ENCODE measurements at regions not wholly inside any gene's neighbourhood (a gene's known extent, or its start where the extent isn't known, plus 50 kb on each side); places are given as distances from the start of the nearest gene placed in this dataset.

- Mint-ChIP-seq H3K4me1 (ENCODE audit: low read depth) (no peaks in the 10 kb centered on the region), H3K9me3 (ENCODE audit: insufficient read depth) (no peaks in the 10 kb centered on the region), H3K4me3 (no peak overlapping the region), H3K27ac (no peak overlapping the region), H3K36me3 (ENCODE audit: low read depth) (no peaks in the 10 kb centered on the region), H3K27me3 (ENCODE audit: low read depth) (no peaks in the 10 kb centered on the region)
- ChIA-PET CTCF (no interaction called here), POLR2A (no interaction called here)
- ATAC-seq (no peak), DNase-seq (no peak)
Measured at GRCh38 chr14:97578982-97579548, 781.9 kb downstream of the VRK1 start.

- no peak for ATAC-seq
- Mint-ChIP-seq H3K4me3 (no peak overlapping the region), H3K27me3 (ENCODE audit: low read depth) (no peaks in the 10 kb centered on the region), H3K9me3 (ENCODE audit: insufficient read depth) (no peaks in the 10 kb centered on the region), H3K36me3 (ENCODE audit: low read depth) (no peaks in the 10 kb centered on the region), H3K27ac (no peak overlapping the region), H3K4me1 (ENCODE audit: low read depth) (no peaks in the 10 kb centered on the region)
- CTCF ChIA-PET: no interaction called here
- no peak for DNase-seq
- POLR2A ChIA-PET: no interaction called here
Measured at GRCh38 chr14:97581016-97581415, 783.8 kb downstream of the VRK1 start.

GRCh38 chr14:97582022-97582421 lies 784.8 kb downstream of the VRK1 start:
- no peaks in the 10 kb centered on the region for H3K36me3 Mint-ChIP-seq (ENCODE audit: low read depth)
- no peaks in the 10 kb centered on the region for H3K4me1 Mint-ChIP-seq (ENCODE audit: low read depth)
- no peaks in the 10 kb centered on the region for H3K9me3 Mint-ChIP-seq (ENCODE audit: insufficient read depth)
- POLR2A ChIA-PET: no interaction called here
- H3K27ac Mint-ChIP-seq: no peak overlapping the region
- CTCF ChIA-PET: no interaction called here
- no peaks in the 10 kb centered on the region for H3K27me3 Mint-ChIP-seq (ENCODE audit: low read depth)
- H3K4me3 Mint-ChIP-seq: no peak overlapping the region
- no peak for DNase-seq
- no peak for ATAC-seq

- CTCF ChIA-PET: interaction anchor here (1.5 kb wide), 1 partner anchor 14 kb away, joined by 3 read pairs; no protein-coding TSS in a partner anchor
- ATAC-seq: no peak
- H3K36me3 Mint-ChIP-seq (ENCODE audit: low read depth): peaks cover 3% of the 10 kb centered on the region
- H3K4me1 Mint-ChIP-seq (ENCODE audit: low read depth): peaks cover 13% of the 10 kb centered on the region
- no peaks in the 10 kb centered on the region for H3K9me3 Mint-ChIP-seq (ENCODE audit: insufficient read depth)
- no peak overlapping the region for H3K27ac Mint-ChIP-seq
- H3K27me3 Mint-ChIP-seq (ENCODE audit: low read depth): no peaks in the 10 kb centered on the region
- POLR2A ChIA-PET: interaction anchor here (1.2 kb wide), 1 partner anchor 18 kb away, joined by 3 read pairs; no protein-coding TSS in a partner anchor
- H3K4me3 Mint-ChIP-seq: no peak overlapping the region
- DNase-seq: no peak
Measured at GRCh38 chr14:97584528-97584927, 787.3 kb downstream of the VRK1 start.

GRCh38 chr14:97592341-97592980 lies 795.3 kb downstream of the VRK1 start:
- ChIA-PET CTCF (no interaction called here), POLR2A (no interaction called here)
- Mint-ChIP-seq H3K4me1 (ENCODE audit: low read depth) (peaks cover 24% of the 10 kb centered on the region), H3K27me3 (ENCODE audit: low read depth) (no peaks in the 10 kb centered on the region), H3K36me3 (ENCODE audit: low read depth) (peaks cover 5% of the 10 kb centered on the region), H3K4me3 (no peak overlapping the region), H3K27ac (peak overlapping the region; percentile 33), H3K9me3 (ENCODE audit: insufficient read depth) (no peaks in the 10 kb centered on the region)
- no peak for DNase-seq
- no peak for ATAC-seq

- Mint-ChIP-seq H3K27me3 (ENCODE audit: low read depth) (no peaks in the 10 kb centered on the region), H3K36me3 (ENCODE audit: low read depth) (peaks cover 2% of the 10 kb centered on the region), H3K4me1 (ENCODE audit: low read depth) (peaks cover 13% of the 10 kb centered on the region), H3K9me3 (ENCODE audit: insufficient read depth) (no peaks in the 10 kb centered on the region), H3K27ac (no peak overlapping the region), H3K4me3 (no peak overlapping the region)
- CTCF ChIA-PET: interaction anchor here (1.6 kb wide), 1 partner anchor 8 kb away, joined by 3 read pairs; no protein-coding TSS in a partner anchor
- DNase-seq: no peak
- no peak for ATAC-seq
- POLR2A ChIA-PET: no interaction called here
Measured at GRCh38 chr14:97594306-97594705, 797.1 kb downstream of the VRK1 start.

- Mint-ChIP-seq H3K27me3 (ENCODE audit: low read depth) (no peaks in the 10 kb centered on the region), H3K27ac (no peak overlapping the region), H3K4me1 (ENCODE audit: low read depth) (peaks cover 16% of the 10 kb centered on the region), H3K9me3 (ENCODE audit: insufficient read depth) (peaks cover 6% of the 10 kb centered on the region), H3K36me3 (ENCODE audit: low read depth) (peaks cover 6% of the 10 kb centered on the region), H3K4me3 (no peak overlapping the region)
- peak; percentile 88 for ATAC-seq
- ChIA-PET CTCF (interaction anchor here (0.9 to 1.8 kb wide), 5 partner anchors 8 to 376 kb away, joined by 3 to 9 read pairs (median 3); no protein-coding TSS in a partner anchor), POLR2A (interaction anchor here (0.7 to 1.4 kb wide), 4 partner anchors 17 to 1664 kb away, joined by 3 to 7 read pairs (median 4); no protein-coding TSS in a partner anchor)
- peak; percentile 80 for DNase-seq
Measured at GRCh38 chr14:97602438-97603117, 805.4 kb downstream of the VRK1 start.

- ChIA-PET POLR2A (interaction anchor here (0.7 to 1.4 kb wide), 7 partner anchors 16 to 1663 kb away, joined by 3 to 7 read pairs (median 4); no protein-coding TSS in a partner anchor), CTCF (interaction anchor here (1.1 to 1.8 kb wide), 5 partner anchors 9 to 375 kb away, joined by 3 to 9 read pairs (median 4); no protein-coding TSS in a partner anchor)
- Mint-ChIP-seq H3K27me3 (ENCODE audit: low read depth) (no peaks in the 10 kb centered on the region), H3K4me3 (no peak overlapping the region), H3K27ac (no peak overlapping the region), H3K9me3 (ENCODE audit: insufficient read depth) (peaks cover 6% of the 10 kb centered on the region), H3K4me1 (ENCODE audit: low read depth) (peaks cover 16% of the 10 kb centered on the region), H3K36me3 (ENCODE audit: low read depth) (peaks cover 6% of the 10 kb centered on the region)
- DNase-seq: peak; percentile 62
- ATAC-seq: peak; percentile 75
Measured at GRCh38 chr14:97603201-97603600, 806.0 kb downstream of the VRK1 start.

- CTCF ChIA-PET: no interaction called here
- H3K27me3 Mint-ChIP-seq (ENCODE audit: low read depth): no peaks in the 10 kb centered on the region
Measured at GRCh38 chr14:97604731-97605130, 807.5 kb downstream of the VRK1 start.

GRCh38 chr14:97618401-97618800 lies 821.2 kb downstream of the VRK1 start:
- H3K36me3 Mint-ChIP-seq (ENCODE audit: low read depth): peaks cover 37% of the 10 kb centered on the region
- H3K27ac Mint-ChIP-seq: no peak overlapping the region
- H3K4me1 Mint-ChIP-seq (ENCODE audit: low read depth): peaks cover 45% of the 10 kb centered on the region
- H3K4me3 Mint-ChIP-seq: no peak overlapping the region
- no peak for DNase-seq
- peaks cover 2% of the 10 kb centered on the region for H3K27me3 Mint-ChIP-seq (ENCODE audit: low read depth)
- peaks cover 24% of the 10 kb centered on the region for H3K9me3 Mint-ChIP-seq (ENCODE audit: insufficient read depth)
- ChIA-PET CTCF (interaction anchor here (1.1 to 1.6 kb wide), 3 partner anchors 12 to 89 kb away, joined by 3 to 9 read pairs (median 3); no protein-coding TSS in a partner anchor), POLR2A (interaction anchor here (0.6 to 1.0 kb wide), 2 partner anchors 15 to 362 kb away, joined by 3 read pairs; no protein-coding TSS in a partner anchor)
- ATAC-seq: no peak

More at GRCh38 chr14:97604731-97605130, 807.5 kb downstream of the VRK1 start:
- peaks cover 6% of the 10 kb centered on the region for H3K9me3 Mint-ChIP-seq (ENCODE audit: insufficient read depth)
- H3K4me1 Mint-ChIP-seq (ENCODE audit: low read depth): peaks cover 16% of the 10 kb centered on the region
- no peak for ATAC-seq
- POLR2A ChIA-PET: no interaction called here
- H3K36me3 Mint-ChIP-seq (ENCODE audit: low read depth): peaks cover 6% of the 10 kb centered on the region
- H3K27ac Mint-ChIP-seq: no peak overlapping the region
- DNase-seq: no peak
- H3K4me3 Mint-ChIP-seq: no peak overlapping the region

- ATAC-seq: no peak
- Mint-ChIP-seq H3K27me3 (ENCODE audit: low read depth) (peaks cover 2% of the 10 kb centered on the region), H3K36me3 (ENCODE audit: low read depth) (peaks cover 34% of the 10 kb centered on the region), H3K9me3 (ENCODE audit: insufficient read depth) (peaks cover 19% of the 10 kb centered on the region), H3K4me1 (ENCODE audit: low read depth) (peaks cover 45% of the 10 kb centered on the region), H3K27ac (peak overlapping the region; percentile 96), H3K4me3 (no peak overlapping the region)
- DNase-seq: no peak
- CTCF ChIA-PET: interaction anchor here (1.1 to 1.6 kb wide), 4 partner anchors 9 to 88 kb away, joined by 3 to 9 read pairs (median 3); no protein-coding TSS in a partner anchor
- POLR2A ChIA-PET: interaction anchor here (0.6 to 2.9 kb wide), 3 partner anchors 16 to 362 kb away, joined by 3 to 7 read pairs (median 3); no protein-coding TSS in a partner anchor
Measured at GRCh38 chr14:97618917-97619690, 821.9 kb downstream of the VRK1 start.

Data from activated CD8-positive, alpha-beta T cell treated with anti-CD3 and anti-CD28 coated beads, Interleukin-2, amount 10 ng/mL, durations not matched to agents 7 days and 5 days (primary cell).